Neural cell (in vitro differentiated cells): ENCODE measurements at regions not wholly inside any gene's neighbourhood (a gene's known extent, or its start where the extent isn't known, plus 50 kb on each side); places are given as distances from the start of the nearest gene placed in this dataset.

Source experiments
- H2AFZ ChIP-seq: fragments of 200-600, 300-800 bp; sonication (generic), shearing (Covaris generic); 2 replicates; pipeline ENCODE4 v1.6.0; 2014; ENCODE audit warnings: low read depth, mild to moderate bottlenecking, antibody characterized with exemption, low read length, moderate library complexity
- H3F3A ChIP-seq: fragments of 200-600 bp; shearing (Covaris generic); 2 replicates; pipeline ENCODE4 v1.6.1; 2016; ENCODE audit warnings: mild to moderate bottlenecking, moderate library complexity, mixed read lengths, antibody characterized with exemption, low read length; ENCODE audit not compliant: insufficient read depth, poor library complexity, severe bottlenecking
- H3K27ac ChIP-seq: fragments of 200-600, 300-800 bp; sonication (generic), shearing (Covaris generic); 2 replicates; pipeline ENCODE4 v1.5.1; 2014; ENCODE audit warnings: mild to moderate bottlenecking, low read length, moderate library complexity
- H3K27me3 ChIP-seq: fragments of 300-800, 200-600 bp; sonication (generic), shearing (Covaris generic); 2 replicates; pipeline ENCODE4 v1.6.0; 2014; ENCODE audit warnings: mild to moderate bottlenecking, low read depth, low read length, moderate library complexity; ENCODE audit not compliant: insufficient read depth
- H3K36me3 ChIP-seq: fragments of 300-800, 200-600 bp; sonication (generic), shearing (Covaris generic); 2 replicates; pipeline ENCODE4 v1.5.1; 2014; ENCODE audit warnings: mild to moderate bottlenecking, antibody characterized with exemption, low read length, moderate library complexity; ENCODE audit not compliant: insufficient read depth
- H3K4me2 ChIP-seq: fragments of 300-800, 200-600 bp; sonication (generic), shearing (Covaris generic); 2 replicates; pipeline ENCODE4 v1.6.0; 2014; ENCODE audit warnings: mild to moderate bottlenecking, low read length
- H3K4me3 ChIP-seq: fragments of 300-800, 200-600 bp; sonication (generic), shearing (Covaris generic); 2 replicates; pipeline ENCODE4 v1.5.1; 2014; ENCODE audit warnings: mild to moderate bottlenecking, low read length, moderate library complexity
- H3K79me2 ChIP-seq: fragments of 200-600 bp; shearing (Covaris generic); replicated peaks from 2 replicates; pipeline ENCODE4 v1.6.0; 2014; ENCODE audit warnings: mild to moderate bottlenecking, low read length, moderate library complexity; ENCODE audit not compliant: insufficient read depth
- H3K9ac ChIP-seq: fragments of 300-800, 200-600 bp; sonication (generic), shearing (Covaris generic); 2 replicates; pipeline ENCODE4 v1.6.1; 2016; ENCODE audit warnings: mild to moderate bottlenecking, low read length, mixed read lengths
- H3K9me2 ChIP-seq: fragments of 200-600 bp; shearing (Covaris generic); 2 replicates; pipeline ENCODE4 v1.6.1; 2016; ENCODE audit warnings: mild to moderate bottlenecking, low read length, mixed read lengths; ENCODE audit not compliant: insufficient read depth
- H3K9me3 ChIP-seq: fragments of 200-600, 300-800 bp; sonication (generic), shearing (Covaris generic); 2 replicates; pipeline ENCODE4 v1.6.1; 2016; ENCODE audit warnings: mild to moderate bottlenecking, mixed run types, low read length, moderate library complexity, mixed read lengths
- H4K20me1 ChIP-seq: fragments of 200-600 bp; shearing (Covaris generic); 2 replicates; pipeline ENCODE4 v1.6.1; 2016; ENCODE audit warnings: mild to moderate bottlenecking, mixed run types; ENCODE audit not compliant: insufficient read depth
- EP300 ChIP-seq: fragments of 450-650 bp; conservative IDR thresholded peaks from 2 replicates; pipeline ENCODE4 v1.6.1; 2014; ENCODE audit warnings: antibody characterized with exemption, mild to moderate bottlenecking, moderate library complexity; ENCODE audit not compliant: poor library complexity, severe bottlenecking
- EZH2 ChIP-seq: fragments of 200-600, 300-800 bp; shearing (Covaris generic), sonication (generic); IDR thresholded peaks from 2 replicates; pipeline ENCODE4 v1.6.1; 2014; ENCODE audit warnings: antibody characterized with exemption, low read length, borderline replicate concordance, mild to moderate bottlenecking; ENCODE audit not compliant: insufficient read depth, poor library complexity, severe bottlenecking
- MXI1 ChIP-seq: fragments of 450-650 bp; conservative IDR thresholded peaks from 2 replicates; pipeline ENCODE4 v1.6.1; 2014; ENCODE audit warnings: antibody characterized with exemption, mild to moderate bottlenecking; ENCODE audit not compliant: poor library complexity, severe bottlenecking
- POLR2AphosphoS5 ChIP-seq: IDR thresholded peaks from 2 replicates; pipeline ENCODE4 v1.6.1; 2012
- RAD21 ChIP-seq: fragments of 450-650 bp; conservative IDR thresholded peaks from 2 replicates; pipeline ENCODE4 v1.6.1; 2014; ENCODE audit warnings: antibody characterized with exemption, mild to moderate bottlenecking, moderate library complexity
- SMC3 ChIP-seq: fragments of 450-650 bp; conservative IDR thresholded peaks from 2 replicates; pipeline ENCODE4 v1.6.1; 2014; ENCODE audit warnings: antibody characterized with exemption, mild to moderate bottlenecking, moderate library complexity; ENCODE audit not compliant: poor library complexity
- TAF1 ChIP-seq: IDR thresholded peaks from 2 replicates; pipeline ENCODE4 v1.6.1; 2012; ENCODE audit warnings: low read depth
- TF ChIP-seq, protein P1 (sequence below): IDR thresholded peaks from 2 replicates; pipeline ENCODE4 v1.6.1; 2012; ENCODE audit warnings: borderline replicate concordance
- TF ChIP-seq, protein P2 (sequence below): fragments of 450-650 bp; IDR thresholded peaks from 2 replicates; pipeline ENCODE4 v1.5.1; 2014; ENCODE audit warnings: antibody characterized with exemption, mild to moderate bottlenecking, moderate library complexity; ENCODE audit not compliant: poor library complexity, severe bottlenecking

- Histone ChIP-seq H3K9me2 (no peaks in the 10 kb centered on the region), H2AFZ (no peak overlapping the region), H3K9ac (no peak overlapping the region), H3K9me3 (no peaks in the 10 kb centered on the region), H3K4me3 (no peak overlapping the region), H3K27me3 (no peaks in the 10 kb centered on the region), H3K36me3 (no peaks in the 10 kb centered on the region), H3K79me2 (no peaks in the 10 kb centered on the region), H3K27ac (no peak overlapping the region), H3F3A (no peaks in the 10 kb centered on the region), H3K4me2 (no peak overlapping the region), H4K20me1 (no peaks in the 10 kb centered on the region)
- TF ChIP-seq EZH2 (no peak), EP300 (no peak), POLR2AphosphoS5 (no peak), SMC3 (no peak), RAD21 (no peak), MXI1 (no peak), TAF1 (no peak)
- TF ChIP-seq, protein P1, sequence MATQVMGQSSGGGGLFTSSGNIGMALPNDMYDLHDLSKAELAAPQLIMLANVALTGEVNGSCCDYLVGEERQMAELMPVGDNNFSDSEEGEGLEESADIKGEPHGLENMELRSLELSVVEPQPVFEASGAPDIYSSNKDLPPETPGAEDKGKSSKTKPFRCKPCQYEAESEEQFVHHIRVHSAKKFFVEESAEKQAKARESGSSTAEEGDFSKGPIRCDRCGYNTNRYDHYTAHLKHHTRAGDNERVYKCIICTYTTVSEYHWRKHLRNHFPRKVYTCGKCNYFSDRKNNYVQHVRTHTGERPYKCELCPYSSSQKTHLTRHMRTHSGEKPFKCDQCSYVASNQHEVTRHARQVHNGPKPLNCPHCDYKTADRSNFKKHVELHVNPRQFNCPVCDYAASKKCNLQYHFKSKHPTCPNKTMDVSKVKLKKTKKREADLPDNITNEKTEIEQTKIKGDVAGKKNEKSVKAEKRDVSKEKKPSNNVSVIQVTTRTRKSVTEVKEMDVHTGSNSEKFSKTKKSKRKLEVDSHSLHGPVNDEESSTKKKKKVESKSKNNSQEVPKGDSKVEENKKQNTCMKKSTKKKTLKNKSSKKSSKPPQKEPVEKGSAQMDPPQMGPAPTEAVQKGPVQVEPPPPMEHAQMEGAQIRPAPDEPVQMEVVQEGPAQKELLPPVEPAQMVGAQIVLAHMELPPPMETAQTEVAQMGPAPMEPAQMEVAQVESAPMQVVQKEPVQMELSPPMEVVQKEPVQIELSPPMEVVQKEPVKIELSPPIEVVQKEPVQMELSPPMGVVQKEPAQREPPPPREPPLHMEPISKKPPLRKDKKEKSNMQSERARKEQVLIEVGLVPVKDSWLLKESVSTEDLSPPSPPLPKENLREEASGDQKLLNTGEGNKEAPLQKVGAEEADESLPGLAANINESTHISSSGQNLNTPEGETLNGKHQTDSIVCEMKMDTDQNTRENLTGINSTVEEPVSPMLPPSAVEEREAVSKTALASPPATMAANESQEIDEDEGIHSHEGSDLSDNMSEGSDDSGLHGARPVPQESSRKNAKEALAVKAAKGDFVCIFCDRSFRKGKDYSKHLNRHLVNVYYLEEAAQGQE = no peak
- TF ChIP-seq, protein P2, sequence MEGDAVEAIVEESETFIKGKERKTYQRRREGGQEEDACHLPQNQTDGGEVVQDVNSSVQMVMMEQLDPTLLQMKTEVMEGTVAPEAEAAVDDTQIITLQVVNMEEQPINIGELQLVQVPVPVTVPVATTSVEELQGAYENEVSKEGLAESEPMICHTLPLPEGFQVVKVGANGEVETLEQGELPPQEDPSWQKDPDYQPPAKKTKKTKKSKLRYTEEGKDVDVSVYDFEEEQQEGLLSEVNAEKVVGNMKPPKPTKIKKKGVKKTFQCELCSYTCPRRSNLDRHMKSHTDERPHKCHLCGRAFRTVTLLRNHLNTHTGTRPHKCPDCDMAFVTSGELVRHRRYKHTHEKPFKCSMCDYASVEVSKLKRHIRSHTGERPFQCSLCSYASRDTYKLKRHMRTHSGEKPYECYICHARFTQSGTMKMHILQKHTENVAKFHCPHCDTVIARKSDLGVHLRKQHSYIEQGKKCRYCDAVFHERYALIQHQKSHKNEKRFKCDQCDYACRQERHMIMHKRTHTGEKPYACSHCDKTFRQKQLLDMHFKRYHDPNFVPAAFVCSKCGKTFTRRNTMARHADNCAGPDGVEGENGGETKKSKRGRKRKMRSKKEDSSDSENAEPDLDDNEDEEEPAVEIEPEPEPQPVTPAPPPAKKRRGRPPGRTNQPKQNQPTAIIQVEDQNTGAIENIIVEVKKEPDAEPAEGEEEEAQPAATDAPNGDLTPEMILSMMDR = no peak
These were observed 162.5 kb downstream of the TBX15 start for GRCh38 chr1:118825619-118826018.

DNA sequence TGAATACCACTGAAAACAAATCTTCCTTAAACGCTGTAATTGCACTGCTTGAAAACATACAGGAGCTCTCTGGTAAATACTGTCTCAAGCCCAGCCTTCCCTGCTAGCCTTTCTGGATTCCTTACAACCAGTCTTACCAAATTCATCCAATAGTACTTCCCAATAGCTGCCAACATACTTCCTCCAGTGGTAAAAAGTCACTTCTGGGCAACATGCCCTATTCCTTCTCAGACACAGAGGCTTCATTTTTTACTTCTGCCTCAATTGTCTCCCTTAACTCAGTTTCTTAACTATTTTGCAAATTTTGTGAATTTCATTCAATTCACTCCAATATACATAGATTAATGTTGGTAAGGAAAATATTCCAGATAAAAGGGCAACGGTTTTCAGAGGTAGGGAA lies 166.3 kb downstream of the TBX15 start:
- H4K20me1 ChIP-seq = no peaks in the 10 kb centered on the region
- no peak overlapping the region for H3K4me3 ChIP-seq
- no peak overlapping the region for H3K9ac ChIP-seq
- no peak overlapping the region for H2AFZ ChIP-seq
- no peaks in the 10 kb centered on the region for H3K36me3 ChIP-seq
- no peaks in the 10 kb centered on the region for H3F3A ChIP-seq
- H3K9me2 ChIP-seq = no peaks in the 10 kb centered on the region
- no peaks in the 10 kb centered on the region for H3K79me2 ChIP-seq
- H3K27ac ChIP-seq = no peak overlapping the region
- TF ChIP-seq RAD21 (no peak), SMC3 (no peak), POLR2AphosphoS5 (no peak), EZH2 (no peak), TAF1 (no peak), EP300 (no peak), MXI1 (no peak)
- TF ChIP-seq, protein P2 = no peak
- TF ChIP-seq, protein P1 = no peak
- H3K9me3 ChIP-seq = no peaks in the 10 kb centered on the region
- H3K27me3 ChIP-seq = no peaks in the 10 kb centered on the region
- H3K4me2 ChIP-seq = no peak overlapping the region
